ENCODE measurements at regions not wholly inside any gene's neighbourhood (a gene's known extent, or its start where the extent isn't known, plus 50 kb on each side); places are given as distances from the start of the nearest gene placed in this dataset.
"Not testable (repeated sequence)": the region's sequence is repeated elsewhere in the genome, so short reads cannot be mapped to it uniquely, and the experiment has no call there.

DNA sequence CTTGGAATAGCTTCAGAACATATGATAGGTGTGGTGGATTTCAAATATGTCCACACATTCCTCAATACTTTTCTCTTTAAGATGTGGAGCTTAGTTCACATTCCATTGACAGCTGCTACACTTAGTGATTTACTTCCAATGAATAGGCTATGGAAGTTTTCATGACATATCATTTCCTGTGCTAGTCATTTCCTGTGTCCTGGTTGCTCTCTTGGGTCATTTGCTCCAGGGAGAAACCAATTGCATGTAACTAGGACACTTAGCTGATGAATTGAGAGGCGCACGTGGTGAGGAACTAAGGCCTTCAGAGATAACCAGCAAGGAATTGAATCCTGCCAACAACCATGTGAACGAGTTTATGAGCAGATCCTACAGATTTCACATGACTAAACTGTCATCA lies 120.9 kb downstream of the SLC17A6 start:
- Mint-ChIP-seq H3K9me3 (no peaks in the 10 kb centered on the region), H3K4me1 (ENCODE audit: low read depth) (no peaks in the 10 kb centered on the region), H3K27me3 (ENCODE audit: low read depth) (peaks cover 1% of the 10 kb centered on the region), H3K4me3 (ENCODE audit: low read depth) (no peak overlapping the region), H3K36me3 (ENCODE audit: low read depth) (no peaks in the 10 kb centered on the region), H3K27ac (no peak overlapping the region)
- intact Hi-C loops (cut with micrococcal nuclease) = no loop called here
- no peak for DNase-seq (ENCODE audit: low spot score)

DNA sequence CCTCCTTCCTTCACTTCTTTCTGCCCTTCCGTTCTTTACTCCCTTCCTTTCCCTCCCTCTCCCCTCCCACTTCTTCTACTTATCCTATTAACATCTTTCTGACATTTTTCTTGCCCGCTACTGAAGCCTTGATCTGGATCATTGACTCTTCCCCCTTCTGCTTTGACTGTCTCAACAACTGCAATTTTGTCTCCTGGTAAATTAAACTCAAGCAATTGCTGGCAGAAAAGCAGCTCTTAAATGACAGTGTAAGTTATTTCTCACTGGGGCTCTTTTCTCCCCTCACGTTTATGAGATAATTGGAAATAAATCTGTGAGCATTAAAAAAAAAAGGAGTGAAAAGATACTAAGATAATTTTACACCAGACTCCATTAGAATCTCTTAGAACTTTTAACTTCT lies 120.0 kb downstream of the SLC17A6 start:
- H3K27me3 Mint-ChIP-seq (ENCODE audit: low read depth) = peaks cover 1% of the 10 kb centered on the region
- intact Hi-C loops (cut with micrococcal nuclease) = no loop called here
- DNase-seq (ENCODE audit: low spot score) = no peak
- no peak overlapping the region for H3K27ac Mint-ChIP-seq
- no peak overlapping the region for H3K4me3 Mint-ChIP-seq (ENCODE audit: low read depth)
- H3K4me1 Mint-ChIP-seq (ENCODE audit: low read depth) = no peaks in the 10 kb centered on the region
- H3K36me3 Mint-ChIP-seq (ENCODE audit: low read depth) = no peaks in the 10 kb centered on the region
- H3K9me3 Mint-ChIP-seq = no peaks in the 10 kb centered on the region

DNA sequence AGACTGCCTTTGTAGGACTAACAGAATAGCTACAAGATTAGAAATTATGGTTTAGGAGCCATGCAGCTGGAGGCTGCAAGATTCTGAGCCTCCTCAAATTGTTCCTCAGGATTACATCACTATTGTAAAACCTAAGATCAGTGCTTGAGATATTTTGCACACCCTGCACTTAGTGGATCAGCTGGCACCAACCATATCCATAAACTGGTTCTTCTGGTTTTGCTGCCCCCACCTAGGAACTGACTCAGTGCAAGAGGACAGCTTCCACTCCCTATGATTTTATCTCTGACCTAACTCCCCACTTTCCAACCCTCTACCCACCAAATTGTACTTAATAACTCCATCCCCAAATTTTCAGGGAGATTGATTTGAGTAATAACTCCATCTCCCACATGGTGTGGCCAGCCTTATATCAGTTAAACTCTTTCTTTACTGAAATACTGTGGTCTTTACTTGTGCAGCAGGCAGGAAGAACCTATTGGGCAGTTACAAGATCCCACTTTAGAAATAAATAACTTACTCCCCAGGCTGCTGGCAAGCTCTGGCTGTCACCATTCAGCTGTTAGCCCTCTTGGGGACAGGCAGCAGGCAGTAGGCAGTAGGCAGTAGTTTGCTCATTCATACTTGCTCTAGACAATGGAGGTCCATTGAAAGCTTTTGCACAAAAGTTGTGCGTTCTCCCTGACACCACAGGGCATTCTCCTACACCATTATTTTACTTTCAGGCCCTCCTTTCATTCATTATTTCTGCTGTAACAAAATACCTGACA lies 119.0 kb downstream of the SLC17A6 start:
- no peaks in the 10 kb centered on the region for H3K4me1 Mint-ChIP-seq (ENCODE audit: low read depth)
- H3K9me3 Mint-ChIP-seq = no peaks in the 10 kb centered on the region
- no peak overlapping the region for H3K27ac Mint-ChIP-seq
- intact Hi-C loops (cut with micrococcal nuclease) = no loop called here
- H3K36me3 Mint-ChIP-seq (ENCODE audit: low read depth) = no peaks in the 10 kb centered on the region
- peaks cover 1% of the 10 kb centered on the region for H3K27me3 Mint-ChIP-seq (ENCODE audit: low read depth)
- H3K4me3 Mint-ChIP-seq (ENCODE audit: low read depth) = no peak overlapping the region
- no peak for DNase-seq (ENCODE audit: low spot score)

DNA sequence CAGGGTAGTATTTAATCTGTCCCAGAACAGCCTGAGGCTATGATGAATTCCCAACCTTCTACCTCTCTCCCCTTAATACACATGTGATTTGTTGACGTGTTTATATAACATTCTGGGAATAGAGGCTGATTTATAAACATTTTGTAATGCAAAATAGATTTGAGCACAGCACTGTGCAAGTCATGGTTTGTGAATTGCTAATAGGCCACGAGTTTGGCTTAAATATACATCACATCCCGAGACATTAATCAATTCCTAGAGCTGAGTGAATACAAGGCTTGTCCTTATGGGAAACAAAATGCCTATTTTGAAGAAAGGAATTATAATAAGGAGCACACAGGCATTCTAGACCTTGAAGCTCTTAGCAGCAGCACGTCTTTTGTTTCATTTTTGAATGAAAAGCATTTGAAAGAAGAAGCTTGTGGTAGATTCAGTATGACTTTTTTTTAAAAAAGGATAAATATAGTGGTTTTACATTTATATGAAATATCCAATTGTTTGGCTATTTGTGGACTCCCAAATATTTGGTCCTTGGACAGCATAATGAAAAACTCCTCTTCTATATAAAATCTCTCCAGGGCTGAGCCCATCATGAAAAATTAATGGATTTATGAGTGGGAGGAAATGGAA lies 116.4 kb downstream of the SLC17A6 start:
- no peaks in the 10 kb centered on the region for H3K4me1 Mint-ChIP-seq (ENCODE audit: low read depth)

DNA sequence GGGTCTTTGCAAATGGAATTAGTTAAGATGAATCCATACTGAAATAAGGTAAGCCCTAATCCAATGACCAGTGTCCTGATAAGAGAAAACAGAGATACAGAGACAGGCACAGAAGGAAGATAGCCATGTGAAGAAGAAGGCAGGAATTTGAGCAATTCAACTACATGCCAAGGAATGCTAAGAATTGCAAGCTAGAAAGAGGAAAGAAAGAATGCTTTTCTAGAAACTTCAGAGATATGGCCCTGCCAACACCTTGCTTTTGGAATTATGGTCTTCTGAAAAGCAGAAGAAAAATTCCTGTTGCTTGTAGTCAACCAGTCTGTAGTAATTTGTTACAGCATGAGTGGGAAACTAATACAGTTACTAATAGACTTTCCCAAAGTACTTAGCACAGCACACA lies 111.3 kb downstream of the SLC17A6 start:
- Mint-ChIP-seq H3K27ac (no peak overlapping the region), H3K9me3 (no peaks in the 10 kb centered on the region), H3K4me3 (ENCODE audit: low read depth) (no peak overlapping the region), H3K36me3 (ENCODE audit: low read depth) (no peaks in the 10 kb centered on the region), H3K27me3 (ENCODE audit: low read depth) (no peaks in the 10 kb centered on the region), H3K4me1 (ENCODE audit: low read depth) (no peaks in the 10 kb centered on the region)
- DNase-seq (ENCODE audit: low spot score) = no peak
- intact Hi-C loops (cut with micrococcal nuclease) = no loop called here

More for the DNA sequence above, 116.4 kb downstream of the SLC17A6 start:
- Mint-ChIP-seq H3K4me3 (ENCODE audit: low read depth) (no peak overlapping the region), H3K9me3 (no peaks in the 10 kb centered on the region), H3K36me3 (ENCODE audit: low read depth) (no peaks in the 10 kb centered on the region), H3K27me3 (ENCODE audit: low read depth) (peaks cover 1% of the 10 kb centered on the region), H3K27ac (no peak overlapping the region)
- intact Hi-C loops (cut with micrococcal nuclease) = no loop called here
- no peak for DNase-seq (ENCODE audit: low spot score)

DNA sequence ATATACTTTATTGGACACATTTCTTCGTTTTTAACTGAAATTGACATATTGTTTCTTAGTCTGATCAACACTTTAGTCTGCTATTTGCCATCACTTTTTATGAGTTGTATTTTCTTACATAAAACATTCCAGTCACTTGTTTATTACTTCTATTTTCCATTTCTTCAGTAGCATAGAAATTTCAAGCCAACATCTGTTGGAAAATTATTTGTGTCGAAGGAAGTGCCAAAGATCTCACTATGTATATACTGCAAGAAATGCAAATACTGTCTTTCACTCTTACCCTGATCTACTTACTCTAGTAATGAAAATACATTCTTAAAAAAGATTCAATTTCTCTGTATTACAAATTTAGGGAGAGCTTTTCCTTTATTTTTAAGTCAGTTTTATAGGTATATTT lies 105.9 kb downstream of the SLC17A6 start:
- Mint-ChIP-seq H3K4me1 (ENCODE audit: low read depth) (no peaks in the 10 kb centered on the region), H3K27me3 (ENCODE audit: low read depth) (no peaks in the 10 kb centered on the region), H3K4me3 (ENCODE audit: low read depth) (no peak overlapping the region), H3K36me3 (ENCODE audit: low read depth) (no peaks in the 10 kb centered on the region), H3K9me3 (no peaks in the 10 kb centered on the region), H3K27ac (no peak overlapping the region)
- intact Hi-C loops (cut with micrococcal nuclease) = no loop called here
- DNase-seq (ENCODE audit: low spot score) = no peak

DNA sequence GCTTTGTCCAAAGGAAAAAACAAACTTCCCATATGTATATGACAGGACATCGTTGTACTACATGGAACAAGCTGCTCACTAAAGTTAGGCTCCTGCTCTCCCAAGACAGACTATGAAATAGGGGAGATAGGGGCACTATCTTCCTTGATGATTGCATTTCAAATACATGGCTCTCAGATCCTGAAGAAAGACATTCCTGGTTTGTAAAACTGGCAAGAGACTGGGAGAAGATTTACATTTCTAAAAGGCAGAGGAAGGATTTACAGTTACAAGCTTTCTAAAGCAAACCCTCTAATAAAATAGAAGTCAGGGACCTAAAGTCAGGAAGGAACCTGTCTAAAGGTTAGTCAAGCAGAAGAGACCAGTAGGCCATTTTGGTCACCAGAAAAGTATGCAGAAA lies 103.7 kb downstream of the SLC17A6 start:
- H3K36me3 Mint-ChIP-seq (ENCODE audit: low read depth) = no peaks in the 10 kb centered on the region
- no peak overlapping the region for H3K4me3 Mint-ChIP-seq (ENCODE audit: low read depth)
- no peak overlapping the region for H3K27ac Mint-ChIP-seq
- H3K27me3 Mint-ChIP-seq (ENCODE audit: low read depth) = no peaks in the 10 kb centered on the region
- intact Hi-C loops (cut with micrococcal nuclease) = no loop called here
- no peaks in the 10 kb centered on the region for H3K9me3 Mint-ChIP-seq
- no peak for DNase-seq (ENCODE audit: low spot score)
- H3K4me1 Mint-ChIP-seq (ENCODE audit: low read depth) = no peaks in the 10 kb centered on the region

DNA sequence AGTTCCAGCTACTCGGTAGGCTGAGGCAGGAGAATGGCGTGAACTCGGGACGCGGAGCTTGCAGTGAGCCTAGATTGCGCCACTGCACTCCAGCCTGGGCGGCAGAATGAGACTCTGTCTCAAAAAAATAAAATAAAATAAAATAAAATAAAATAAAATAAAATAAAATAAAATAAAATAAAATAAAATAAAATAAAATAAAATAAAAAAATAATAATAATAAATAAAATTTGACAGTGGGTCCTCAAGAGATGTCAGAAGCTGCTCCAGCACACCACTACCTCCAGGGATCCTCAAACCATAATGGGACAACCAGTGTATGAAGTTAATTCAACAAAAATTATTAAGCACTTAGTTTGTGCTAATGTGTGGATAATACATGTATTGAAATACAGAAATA lies 97.4 kb downstream of the SLC17A6 start:
- H3K36me3 Mint-ChIP-seq (ENCODE audit: low read depth); intact Hi-C loops (cut with micrococcal nuclease); H3K4me3 Mint-ChIP-seq (ENCODE audit: low read depth): not testable (repeated sequence)

DNA sequence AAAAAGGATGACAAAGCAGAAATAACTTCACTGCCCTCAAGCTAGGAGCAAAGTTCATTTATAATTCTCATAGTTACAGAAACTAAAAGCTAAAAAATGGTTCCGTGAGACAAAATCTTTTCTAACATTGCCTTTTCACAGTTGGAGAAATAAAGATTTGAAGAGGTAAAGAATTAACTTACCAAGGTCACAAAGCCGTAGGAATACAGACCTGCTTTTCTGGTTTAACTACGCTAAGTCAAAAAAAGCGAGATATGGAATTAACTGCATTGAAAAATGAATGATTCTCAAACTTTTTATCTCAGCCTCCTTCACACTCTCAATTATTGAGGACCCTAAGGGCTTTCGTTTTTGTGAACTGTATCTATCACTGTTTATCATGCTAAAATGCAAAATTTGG lies 95.3 kb downstream of the SLC17A6 start:
- H3K27ac Mint-ChIP-seq = no peak overlapping the region
- no peak overlapping the region for H3K4me3 Mint-ChIP-seq (ENCODE audit: low read depth)
- H3K4me1 Mint-ChIP-seq (ENCODE audit: low read depth) = peaks cover 4% of the 10 kb centered on the region
- H3K9me3 Mint-ChIP-seq = no peaks in the 10 kb centered on the region
- no peak for DNase-seq (ENCODE audit: low spot score)
- peaks cover 22% of the 10 kb centered on the region for H3K27me3 Mint-ChIP-seq (ENCODE audit: low read depth)
- no peaks in the 10 kb centered on the region for H3K36me3 Mint-ChIP-seq (ENCODE audit: low read depth)
- intact Hi-C loops (cut with micrococcal nuclease) = loop anchor here (5.0 kb wide), 1 partner anchor 91 kb away; no protein-coding TSS in a partner anchor

More for the DNA sequence above, 97.4 kb downstream of the SLC17A6 start:
- H3K27ac Mint-ChIP-seq; DNase-seq (ENCODE audit: low spot score); H3K9me3 Mint-ChIP-seq; H3K4me1 Mint-ChIP-seq (ENCODE audit: low read depth): not testable (repeated sequence)
- H3K27me3 Mint-ChIP-seq (ENCODE audit: low read depth) = peaks cover 22% of the 10 kb centered on the region

DNA sequence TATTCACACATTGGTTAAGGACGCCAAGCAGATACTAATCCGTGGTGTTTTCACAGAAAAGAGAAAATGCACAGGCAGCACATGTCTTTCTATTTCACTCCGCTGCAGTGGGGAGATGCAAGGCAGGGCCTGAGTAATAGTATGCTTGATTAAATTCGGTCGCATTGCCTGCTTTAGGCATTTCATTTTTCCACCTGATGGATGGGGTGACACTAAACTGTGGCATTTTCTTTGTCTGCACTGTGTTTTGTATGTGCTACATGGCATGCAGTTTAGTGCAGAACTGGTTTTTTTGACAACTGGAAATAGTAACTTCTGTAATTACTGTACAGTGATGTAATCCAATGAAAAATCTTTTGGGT lies 94.9 kb downstream of the SLC17A6 start:
- H3K4me3 Mint-ChIP-seq (ENCODE audit: low read depth) = no peak overlapping the region
- no peak overlapping the region for H3K27ac Mint-ChIP-seq
- intact Hi-C loops (cut with micrococcal nuclease) = loop anchor here (5.0 kb wide), 1 partner anchor 91 kb away; no protein-coding TSS in a partner anchor
- H3K4me1 Mint-ChIP-seq (ENCODE audit: low read depth) = peaks cover 4% of the 10 kb centered on the region
- H3K9me3 Mint-ChIP-seq = no peaks in the 10 kb centered on the region
- H3K36me3 Mint-ChIP-seq (ENCODE audit: low read depth) = no peaks in the 10 kb centered on the region
- no peak for DNase-seq (ENCODE audit: low spot score)
- peaks cover 22% of the 10 kb centered on the region for H3K27me3 Mint-ChIP-seq (ENCODE audit: low read depth)

DNA sequence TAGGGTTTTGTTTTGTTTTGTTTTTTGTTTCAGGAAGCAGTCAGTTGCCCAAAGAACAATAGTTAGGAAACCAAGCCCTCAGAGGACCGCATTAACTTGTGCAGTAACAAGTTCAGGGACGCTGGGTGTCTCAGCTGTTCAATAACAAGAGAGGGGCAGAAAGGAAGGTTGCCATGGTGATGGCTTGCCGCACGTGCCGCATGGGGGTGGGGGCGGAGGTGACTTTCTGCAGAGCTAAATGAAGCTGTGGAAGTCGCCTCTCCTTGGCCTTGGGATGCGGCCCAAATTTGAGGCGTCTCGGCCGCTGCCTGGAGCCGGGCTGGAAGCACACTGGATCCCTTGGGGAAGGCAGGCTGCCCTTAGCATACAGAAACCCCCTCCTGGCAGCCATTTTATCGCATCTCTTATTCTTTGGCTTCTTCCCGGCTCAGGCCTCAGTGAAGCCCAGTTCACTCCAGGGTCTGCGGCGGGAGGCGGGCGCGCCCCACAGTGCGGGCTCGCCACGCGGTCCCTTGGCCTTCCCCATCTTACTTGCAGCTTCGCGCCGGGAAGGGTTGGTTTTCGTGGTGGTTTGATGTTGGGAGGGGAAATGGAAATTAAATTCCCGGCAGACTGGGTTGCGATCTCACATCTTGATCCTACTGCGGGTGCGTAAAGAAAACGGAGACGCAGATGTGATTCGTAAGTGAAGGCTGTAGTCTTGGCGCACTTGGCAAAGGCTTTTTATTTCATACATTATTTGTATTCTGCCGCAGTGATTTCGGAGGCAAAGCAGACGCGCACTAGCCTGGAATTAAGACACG lies 94.3 kb downstream of the SLC17A6 start:
- Mint-ChIP-seq H3K4me3 (ENCODE audit: low read depth) (no peak overlapping the region), H3K4me1 (ENCODE audit: low read depth) (peaks cover 4% of the 10 kb centered on the region), H3K9me3 (no peaks in the 10 kb centered on the region), H3K27ac (no peak overlapping the region), H3K27me3 (ENCODE audit: low read depth) (peaks cover 22% of the 10 kb centered on the region), H3K36me3 (ENCODE audit: low read depth) (no peaks in the 10 kb centered on the region)
- no peak for DNase-seq (ENCODE audit: low spot score)
- intact Hi-C loops (cut with micrococcal nuclease) = loop anchor here (5.0 kb wide), 1 partner anchor 90 kb away; no protein-coding TSS in a partner anchor

DNA sequence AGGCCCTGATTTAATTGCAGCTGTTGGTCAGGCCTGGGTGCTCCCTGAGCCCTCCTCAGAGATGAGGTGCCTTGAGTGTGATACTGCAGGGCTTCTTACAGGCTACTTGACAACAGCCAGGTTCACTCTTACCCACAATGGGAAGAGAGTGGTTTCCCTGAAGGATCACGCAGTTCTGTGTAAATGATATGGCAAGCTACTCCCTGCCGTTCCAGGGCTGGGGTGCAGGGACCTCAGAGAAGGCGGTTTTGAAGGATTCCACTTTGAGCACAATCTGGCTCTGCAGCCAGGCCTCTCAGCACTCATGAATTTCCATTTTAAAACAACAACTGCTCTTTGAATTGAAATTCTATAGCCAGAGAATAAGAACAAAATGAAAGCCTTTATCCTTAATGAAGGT lies 92.9 kb downstream of the SLC17A6 start:
- Mint-ChIP-seq H3K27ac (no peak overlapping the region), H3K4me1 (ENCODE audit: low read depth) (peaks cover 4% of the 10 kb centered on the region), H3K9me3 (no peaks in the 10 kb centered on the region), H3K36me3 (ENCODE audit: low read depth) (no peaks in the 10 kb centered on the region), H3K4me3 (ENCODE audit: low read depth) (no peak overlapping the region), H3K27me3 (ENCODE audit: low read depth) (peaks cover 22% of the 10 kb centered on the region)
- intact Hi-C loops (cut with micrococcal nuclease) = loop anchor here (5.0 kb wide), 1 partner anchor 89 kb away; no protein-coding TSS in a partner anchor
- no peak for DNase-seq (ENCODE audit: low spot score)

DNA sequence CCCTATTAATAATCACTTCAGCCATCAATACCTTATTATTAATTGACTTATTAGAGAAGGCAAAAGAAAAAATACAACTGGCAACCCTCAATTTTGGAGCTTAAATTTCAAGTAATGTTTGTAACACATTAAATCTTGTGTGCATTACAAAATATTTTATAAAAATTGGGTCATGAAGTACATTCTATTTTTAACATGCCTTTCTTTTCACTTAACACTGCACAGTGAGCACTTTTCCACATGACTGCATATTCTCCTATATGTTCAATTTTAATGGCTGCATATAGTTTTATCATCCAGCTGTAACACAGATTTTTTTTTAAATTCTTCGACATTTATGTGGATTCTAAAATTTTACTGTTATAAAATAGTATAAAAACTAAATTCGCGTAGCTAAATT lies 92.5 kb downstream of the SLC17A6 start:
- H3K27ac Mint-ChIP-seq = no peak overlapping the region
- H3K9me3 Mint-ChIP-seq = no peaks in the 10 kb centered on the region
- intact Hi-C loops (cut with micrococcal nuclease) = loop anchor here (5.0 kb wide), 1 partner anchor 88 kb away; no protein-coding TSS in a partner anchor
- DNase-seq (ENCODE audit: low spot score) = no peak
- no peak overlapping the region for H3K4me3 Mint-ChIP-seq (ENCODE audit: low read depth)
- no peaks in the 10 kb centered on the region for H3K36me3 Mint-ChIP-seq (ENCODE audit: low read depth)
- peaks cover 4% of the 10 kb centered on the region for H3K4me1 Mint-ChIP-seq (ENCODE audit: low read depth)
- H3K27me3 Mint-ChIP-seq (ENCODE audit: low read depth) = peaks cover 22% of the 10 kb centered on the region
